ENCODE measurements at regions not wholly inside any gene's neighbourhood (a gene's known extent, or its start where the extent isn't known, plus 50 kb on each side); places are given as distances from the start of the nearest gene placed in this dataset.

DNA sequence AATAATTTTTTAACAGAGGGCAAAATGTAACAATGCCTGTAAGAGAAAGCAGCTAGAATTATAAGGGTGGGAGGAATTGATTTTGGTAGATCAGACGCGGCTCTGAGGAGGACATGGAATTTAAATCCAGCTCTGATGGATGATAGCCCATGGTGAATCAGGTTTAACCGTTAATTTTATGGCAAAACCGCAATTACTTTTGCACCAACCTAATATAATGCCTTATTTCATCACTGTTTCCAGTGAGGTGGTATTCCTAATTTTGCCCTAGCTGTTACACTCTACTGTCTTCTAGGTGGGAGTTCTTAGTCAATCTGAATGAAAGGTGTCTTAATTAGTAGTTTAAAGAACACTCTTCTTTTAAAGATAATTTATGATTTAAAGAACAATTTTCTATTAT, 198.3 kb upstream of the SMLR1 start:
- dilution Hi-C loops (cut with MboI; ENCODE audit: extremely low pct_ligation_motif_present, low sequenced_read_pairs) = no loop called here
- H3K9ac ChIP-seq (replicated peaks; ENCODE audit: extremely low read depth, insufficient read depth, low read length) = no peak overlapping the region
- DNase-seq (ENCODE audit: low read depth, low spot score) (no peak), FAIRE-seq (no peak)
- no peaks in the 10 kb centered on the region for H3K4me1 ChIP-seq (ENCODE audit: control insufficient read depth, extremely low read depth, insufficient read depth, low read length)
- H3K9me1 ChIP-seq (replicated peaks; ENCODE audit: control insufficient read depth, extremely low read depth, insufficient read depth, low read length) = no peaks in the 10 kb centered on the region
- intact Hi-C loops (cut with micrococcal nuclease) = no loop called here
- no peak overlapping the region for H3K4me2 ChIP-seq (ENCODE audit: insufficient read depth, low read length)
- POLR2A ChIA-PET = no interaction called here
- H3K27ac ChIP-seq (ENCODE audit: insufficient read depth, low read depth, low read length) = no peak overlapping the region
- H3K27me3 ChIP-seq (ENCODE audit: control insufficient read depth in 2 of 2, insufficient read depth in 2 of 2, low read length in 2 of 2) = no peaks in the 10 kb centered on the region
- H3K79me2 ChIP-seq (ENCODE audit: control insufficient read depth, insufficient read depth, low read length) = no peaks in the 10 kb centered on the region
- CTCF ChIA-PET = no interaction called here
- BruUV-seq (replicated peaks) = no TSS peak
- no peaks in the 10 kb centered on the region for H4K20me1 ChIP-seq (replicated peaks; ENCODE audit: control insufficient read depth, extremely low read depth, insufficient read depth, low read length)
- H3K4me3 ChIP-seq (replicated peaks in 1 of 3; ENCODE audit: insufficient read depth in 1 of 3, low read depth in 1 of 3, low read length in 3 of 3) = no peak overlapping the region
- no peak overlapping the region for H2AFZ ChIP-seq (ENCODE audit: low read depth, low read length)
- H3K36me3 ChIP-seq (ENCODE audit: control insufficient read depth in 2 of 2, extremely low read depth in 1 of 2, insufficient read depth in 2 of 2, low read length in 2 of 2) = no peaks in the 10 kb centered on the region
- TF ChIP-seq FOS (IDR thresholded peaks at IDR 0.05; ENCODE audit: borderline replicate concordance, insufficient read depth, low read length) = no peak
- TF ChIP-seq, protein P1, sequence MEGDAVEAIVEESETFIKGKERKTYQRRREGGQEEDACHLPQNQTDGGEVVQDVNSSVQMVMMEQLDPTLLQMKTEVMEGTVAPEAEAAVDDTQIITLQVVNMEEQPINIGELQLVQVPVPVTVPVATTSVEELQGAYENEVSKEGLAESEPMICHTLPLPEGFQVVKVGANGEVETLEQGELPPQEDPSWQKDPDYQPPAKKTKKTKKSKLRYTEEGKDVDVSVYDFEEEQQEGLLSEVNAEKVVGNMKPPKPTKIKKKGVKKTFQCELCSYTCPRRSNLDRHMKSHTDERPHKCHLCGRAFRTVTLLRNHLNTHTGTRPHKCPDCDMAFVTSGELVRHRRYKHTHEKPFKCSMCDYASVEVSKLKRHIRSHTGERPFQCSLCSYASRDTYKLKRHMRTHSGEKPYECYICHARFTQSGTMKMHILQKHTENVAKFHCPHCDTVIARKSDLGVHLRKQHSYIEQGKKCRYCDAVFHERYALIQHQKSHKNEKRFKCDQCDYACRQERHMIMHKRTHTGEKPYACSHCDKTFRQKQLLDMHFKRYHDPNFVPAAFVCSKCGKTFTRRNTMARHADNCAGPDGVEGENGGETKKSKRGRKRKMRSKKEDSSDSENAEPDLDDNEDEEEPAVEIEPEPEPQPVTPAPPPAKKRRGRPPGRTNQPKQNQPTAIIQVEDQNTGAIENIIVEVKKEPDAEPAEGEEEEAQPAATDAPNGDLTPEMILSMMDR (IDR thresholded peaks at IDR 0.05; ENCODE audit: extremely low read depth in 1 of 2, insufficient read depth in 1 of 2, low read depth in 1 of 2, low read length in 2 of 2) = no peak
- TF ChIP-seq POLR2AphosphoS5 (IDR thresholded peaks at IDR 0.05; ENCODE audit: insufficient read depth, low read depth, low read length) = no peak
- TF ChIP-seq MAX (IDR thresholded peaks at IDR 0.05; ENCODE audit: insufficient read depth, insufficient read length) = no peak
- TF ChIP-seq EZH2 (IDR thresholded peaks at IDR 0.05; ENCODE audit: borderline replicate concordance, low read depth, low read length, severe bottlenecking) = no peak
- no peak for TF ChIP-seq GATA2 (IDR thresholded peaks at IDR 0.05; ENCODE audit: insufficient read depth, insufficient read length, low read depth, low read length)
- no peak for TF ChIP-seq POLR2A (IDR thresholded peaks at IDR 0.05; ENCODE audit: low read depth, low read length)
- no peak for TF ChIP-seq MYC (IDR thresholded peaks at IDR 0.05; ENCODE audit: low read depth, low read length)
- TF ChIP-seq JUN (IDR thresholded peaks at IDR 0.05; ENCODE audit: borderline replicate concordance, insufficient read depth, insufficient read length, low read depth) = no peak
- no peaks in the 10 kb centered on the region for H3K9me3 ChIP-seq (replicated peaks; ENCODE audit: control insufficient read depth, insufficient read depth, low read length)

Measured in endothelial cell of umbilical vein (primary cell).